VCaP (cell line): ENCODE measurements at regions not wholly inside any gene's neighbourhood (a gene's known extent, or its start where the extent isn't known, plus 50 kb on each side); places are given as distances from the start of the nearest gene placed in this dataset.
A peak's percentile ranks its signal among the peaks of the same experiment; 100 is the strongest.
"Not testable (repeated sequence)": the region's sequence is repeated elsewhere in the genome, so short reads cannot be mapped to it uniquely, and the experiment has no call there.

Experiments
- H3K27ac ChIP-seq: fragments of 450-650 bp; 2 replicates; pipeline ENCODE4 v1.5.1; 2017
- TF ChIP-seq, protein P1 (sequence below): fragments of 450-650 bp; conservative IDR thresholded peaks from 2 replicates; pipeline ENCODE4 v1.5.1; 2017; ENCODE audit warnings: mild to moderate bottlenecking, moderate library complexity

DNA sequence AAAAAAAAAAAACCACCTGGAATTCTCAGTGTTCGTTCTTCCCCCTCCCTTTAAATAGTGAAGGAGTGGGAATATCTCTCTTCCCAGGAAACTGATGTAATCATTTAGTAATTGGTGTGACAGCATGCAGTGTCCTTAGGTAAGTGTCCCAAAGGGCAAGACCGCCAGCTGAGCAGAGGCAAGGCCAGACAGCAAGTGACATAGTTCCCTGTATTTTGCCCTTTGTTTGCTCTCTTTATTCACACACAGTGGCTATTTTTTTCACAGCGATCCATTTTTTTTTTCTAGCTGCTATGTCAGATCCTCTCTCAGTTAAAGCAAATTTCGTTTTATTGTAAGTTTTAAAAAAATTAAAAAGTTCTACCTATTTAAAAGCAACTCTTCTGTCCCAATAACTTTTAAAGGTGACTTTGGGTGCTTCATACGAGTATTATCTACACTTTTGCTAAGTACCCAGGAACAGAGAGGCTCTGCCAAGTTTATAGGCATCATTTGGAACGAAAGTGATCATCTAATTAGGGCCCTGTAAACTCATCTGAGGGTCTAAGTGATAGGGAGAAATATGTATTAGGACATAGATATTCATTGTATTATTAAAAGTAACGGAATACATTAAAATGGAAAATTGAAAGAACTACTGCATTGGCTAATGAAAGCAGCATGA is 98.2 kb upstream of the ALDH1A1 start:
- TF ChIP-seq, protein P1, sequence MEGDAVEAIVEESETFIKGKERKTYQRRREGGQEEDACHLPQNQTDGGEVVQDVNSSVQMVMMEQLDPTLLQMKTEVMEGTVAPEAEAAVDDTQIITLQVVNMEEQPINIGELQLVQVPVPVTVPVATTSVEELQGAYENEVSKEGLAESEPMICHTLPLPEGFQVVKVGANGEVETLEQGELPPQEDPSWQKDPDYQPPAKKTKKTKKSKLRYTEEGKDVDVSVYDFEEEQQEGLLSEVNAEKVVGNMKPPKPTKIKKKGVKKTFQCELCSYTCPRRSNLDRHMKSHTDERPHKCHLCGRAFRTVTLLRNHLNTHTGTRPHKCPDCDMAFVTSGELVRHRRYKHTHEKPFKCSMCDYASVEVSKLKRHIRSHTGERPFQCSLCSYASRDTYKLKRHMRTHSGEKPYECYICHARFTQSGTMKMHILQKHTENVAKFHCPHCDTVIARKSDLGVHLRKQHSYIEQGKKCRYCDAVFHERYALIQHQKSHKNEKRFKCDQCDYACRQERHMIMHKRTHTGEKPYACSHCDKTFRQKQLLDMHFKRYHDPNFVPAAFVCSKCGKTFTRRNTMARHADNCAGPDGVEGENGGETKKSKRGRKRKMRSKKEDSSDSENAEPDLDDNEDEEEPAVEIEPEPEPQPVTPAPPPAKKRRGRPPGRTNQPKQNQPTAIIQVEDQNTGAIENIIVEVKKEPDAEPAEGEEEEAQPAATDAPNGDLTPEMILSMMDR = no peak
- H3K27ac ChIP-seq = no peak overlapping the region

DNA sequence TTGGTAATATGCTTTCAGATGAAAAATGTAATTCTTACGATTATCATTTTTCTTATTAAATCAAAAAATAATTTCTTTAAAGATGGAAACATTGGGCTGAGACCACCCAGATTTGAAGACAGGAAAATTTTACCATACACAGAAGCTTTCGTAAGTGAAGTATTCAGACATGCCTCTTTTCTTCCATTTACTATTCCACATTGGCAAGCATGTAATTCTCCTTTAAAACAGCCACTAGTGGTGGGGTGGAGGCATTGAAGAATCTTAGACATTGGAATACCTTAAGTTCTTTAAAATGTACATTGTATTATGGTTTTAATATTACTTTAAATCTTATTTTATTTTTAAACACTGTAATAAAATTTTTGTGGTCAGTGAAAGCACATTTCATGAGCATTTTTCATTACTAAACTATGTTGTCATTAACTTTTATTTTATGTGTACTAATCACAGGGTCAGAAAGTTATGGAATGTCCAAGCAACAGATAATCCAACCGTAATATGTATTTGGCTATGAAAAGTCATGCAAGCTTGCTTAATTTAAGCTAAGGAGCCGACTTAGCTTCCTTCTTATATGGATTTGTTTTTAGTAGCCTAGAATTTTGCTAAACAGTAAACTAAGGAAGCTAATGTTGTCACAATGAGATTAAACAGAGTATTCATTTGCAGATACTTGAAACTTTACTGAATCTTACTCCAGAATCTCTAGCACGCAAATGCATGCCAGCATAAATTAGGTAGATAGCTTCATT is 97.4 kb upstream of the ALDH1A1 start:
- TF ChIP-seq, protein P1 = no peak; the same call in 1 of the 2 replicates
- no peak overlapping the region for H3K27ac ChIP-seq

DNA sequence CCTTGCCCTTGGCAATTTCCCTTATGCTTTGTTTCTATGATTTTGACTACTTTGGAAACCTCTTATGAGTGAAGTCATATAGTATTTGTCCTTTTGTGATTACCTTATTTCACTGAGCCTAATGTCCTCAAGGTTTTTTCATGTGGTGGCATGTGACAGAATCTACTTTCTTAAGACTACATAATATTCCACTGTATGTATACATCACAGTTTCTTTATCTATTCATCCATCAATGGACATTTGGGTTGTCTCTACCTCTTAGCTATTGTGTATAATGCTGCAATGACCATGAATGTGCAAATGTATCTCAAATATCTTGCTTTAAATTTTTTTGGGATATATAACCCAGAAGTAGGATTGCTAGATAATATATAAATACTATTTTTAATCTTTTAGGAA is 96.4 kb upstream of the ALDH1A1 start:
- TF ChIP-seq, protein P1 = no peak
- no peak overlapping the region for H3K27ac ChIP-seq

DNA sequence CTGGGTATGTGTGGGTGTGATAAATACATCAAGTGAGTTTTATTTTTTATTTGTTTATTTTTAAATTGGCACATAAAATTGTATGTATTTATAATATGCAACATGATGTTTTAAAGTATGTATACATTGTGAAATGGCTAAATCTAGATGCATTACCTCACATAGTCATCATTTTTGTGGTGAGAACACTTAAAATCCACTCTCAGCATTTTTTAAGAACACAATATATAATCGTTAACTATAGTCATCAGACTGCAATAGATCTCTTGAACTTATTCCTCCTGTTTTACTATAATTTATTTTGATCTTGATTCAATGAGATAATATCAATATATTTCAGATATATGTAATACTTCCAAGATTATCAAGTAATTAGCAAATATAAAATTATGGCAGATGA is 93.9 kb upstream of the ALDH1A1 start:
- no peak overlapping the region for H3K27ac ChIP-seq
- TF ChIP-seq, protein P1 = no peak

DNA sequence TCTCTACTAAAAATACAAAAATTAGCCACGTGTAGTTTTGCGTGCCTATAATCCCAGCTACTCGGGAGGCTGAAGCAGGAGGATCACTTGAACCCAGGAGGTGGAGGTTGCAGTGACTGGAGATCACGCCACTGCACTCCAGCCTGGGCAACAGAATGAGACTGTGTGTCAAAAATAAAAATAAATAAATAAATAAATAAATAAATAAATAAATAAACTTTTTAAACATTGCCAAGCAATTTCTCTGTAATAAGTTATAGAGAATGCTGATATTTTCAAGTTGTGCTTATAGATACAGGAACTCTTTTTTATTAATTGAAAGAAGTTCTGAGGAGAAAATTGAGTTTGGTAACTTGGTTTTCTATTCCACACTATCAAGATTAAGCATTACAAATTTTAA is 91.9 kb upstream of the ALDH1A1 start:
- H3K27ac ChIP-seq = not testable (repeated sequence)

DNA sequence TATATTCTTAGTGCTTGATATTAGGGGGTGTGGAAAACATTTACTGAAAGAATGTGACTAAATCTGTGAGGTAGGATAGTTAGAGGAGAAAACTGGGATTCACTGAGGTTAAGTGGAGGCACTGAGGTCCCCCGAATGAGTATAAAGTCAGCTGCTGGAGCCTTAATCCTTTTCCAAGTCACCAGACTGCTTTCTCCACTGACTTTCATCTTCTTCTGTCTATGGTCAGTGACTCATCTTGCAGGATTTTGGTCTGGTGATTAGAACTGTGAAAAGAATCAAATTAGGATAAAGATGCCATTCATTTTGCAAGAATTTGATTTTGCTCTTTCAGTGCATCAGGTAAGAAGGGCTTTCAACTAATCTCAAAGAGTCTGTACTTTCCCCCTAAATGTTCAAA is 89.3 kb upstream of the ALDH1A1 start:
- H3K27ac ChIP-seq = no peak overlapping the region

DNA sequence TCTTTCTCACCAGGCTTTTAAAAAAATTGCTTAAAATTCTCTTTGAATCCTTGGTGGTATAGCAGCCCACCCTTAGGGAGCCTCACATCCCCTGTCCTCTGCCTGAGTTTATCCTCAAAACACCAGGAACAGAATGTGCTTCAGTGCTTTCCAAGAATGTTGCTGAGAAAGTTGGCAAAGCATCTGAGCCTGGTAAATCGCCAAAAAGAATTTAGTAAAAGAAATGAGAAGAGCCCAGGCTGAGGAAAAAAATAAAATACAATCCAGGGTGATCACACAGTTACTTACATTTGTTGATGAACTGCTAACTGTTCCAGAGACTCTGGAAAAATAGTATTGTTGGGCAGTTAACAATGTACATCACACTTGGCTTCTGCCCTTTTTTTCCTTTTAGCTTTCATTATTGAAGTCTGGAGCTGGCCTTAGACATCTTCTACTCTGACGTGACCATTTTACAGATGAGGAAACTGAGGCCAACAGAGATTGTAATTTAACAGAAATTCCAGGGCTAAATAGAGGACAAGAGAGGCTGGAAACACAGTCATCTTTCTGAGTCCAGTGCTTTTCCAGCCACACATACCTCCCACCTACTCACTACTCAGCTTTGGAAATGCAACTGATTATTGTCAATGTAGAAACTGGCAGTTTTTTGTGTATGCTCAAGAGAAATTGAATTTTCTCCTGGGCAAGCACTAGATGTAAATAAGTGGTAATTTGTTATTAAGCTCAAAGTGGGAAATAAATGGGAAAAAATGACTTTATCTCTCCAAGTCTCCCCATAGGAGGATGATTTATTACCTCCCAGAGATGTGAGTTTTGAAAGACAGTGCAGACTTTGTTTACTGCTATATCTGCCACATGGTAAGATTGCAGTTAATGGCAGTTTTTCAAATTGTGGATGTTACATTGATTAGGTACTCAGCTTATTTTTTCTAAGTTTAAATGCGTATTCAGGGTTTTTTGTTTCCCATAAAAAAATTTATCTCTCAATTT is 86.7 kb upstream of the ALDH1A1 start:
- peak overlapping the region; percentile 41; the same call in 1 of the 2 replicates for H3K27ac ChIP-seq
- TF ChIP-seq, protein P1 = no peak

More for the DNA sequence above, 89.3 kb upstream of the ALDH1A1 start:
- TF ChIP-seq, protein P1 = no peak
